ENCODE measurements at regions not wholly inside any gene's neighbourhood (a gene's known extent, or its start where the extent isn't known, plus 50 kb on each side); places are given as distances from the start of the nearest gene placed in this dataset.

DNA sequence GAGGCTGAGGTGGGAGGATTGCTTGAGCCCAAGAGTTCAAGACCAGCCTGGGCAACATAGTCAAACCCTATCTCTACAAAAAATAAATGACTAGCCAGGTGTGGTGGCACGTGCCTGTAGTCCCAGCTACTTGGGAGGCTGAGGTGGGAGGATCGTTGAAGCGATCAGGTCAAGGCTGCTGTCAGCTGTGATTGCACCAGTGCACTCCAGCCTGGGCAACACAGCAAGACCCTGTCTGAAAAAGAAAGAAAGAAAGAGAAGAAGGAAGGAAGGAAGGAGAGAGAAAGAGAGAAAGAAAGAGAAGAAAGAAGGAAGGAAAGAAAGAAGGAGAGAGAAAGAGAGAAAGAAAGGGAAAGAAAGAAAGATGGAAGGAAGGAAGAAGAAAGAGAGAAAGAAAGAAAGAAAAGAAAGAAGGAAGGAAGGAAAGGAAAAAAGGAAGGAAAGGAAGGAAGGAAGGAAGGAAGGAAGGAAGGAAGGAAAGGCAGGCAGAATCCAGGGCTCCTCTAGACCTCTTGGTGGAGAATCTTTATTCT, 71.5 kb upstream of the FBRSL1 start:
- ChIA-PET CTCF (interaction anchor here (0.7 to 1.6 kb wide), 6 partner anchors 99 to 265 kb away, joined by 3 to 5 read pairs (median 4); no protein-coding TSS in a partner anchor), POLR2A (no interaction called here)
- Histone ChIP-seq H3K36me3 (ENCODE audit: control insufficient read depth, insufficient read depth, low read length) (no peaks in the 10 kb centered on the region), H3K27me3 (ENCODE audit: control insufficient read depth, insufficient read depth, low read length) (peaks cover 9% of the 10 kb centered on the region), H3K4me3 (ENCODE audit: low read depth, low read length) (no peak overlapping the region)
- no peak for DNase-seq (ENCODE audit: low read depth)
- TF ChIP-seq, protein P1, sequence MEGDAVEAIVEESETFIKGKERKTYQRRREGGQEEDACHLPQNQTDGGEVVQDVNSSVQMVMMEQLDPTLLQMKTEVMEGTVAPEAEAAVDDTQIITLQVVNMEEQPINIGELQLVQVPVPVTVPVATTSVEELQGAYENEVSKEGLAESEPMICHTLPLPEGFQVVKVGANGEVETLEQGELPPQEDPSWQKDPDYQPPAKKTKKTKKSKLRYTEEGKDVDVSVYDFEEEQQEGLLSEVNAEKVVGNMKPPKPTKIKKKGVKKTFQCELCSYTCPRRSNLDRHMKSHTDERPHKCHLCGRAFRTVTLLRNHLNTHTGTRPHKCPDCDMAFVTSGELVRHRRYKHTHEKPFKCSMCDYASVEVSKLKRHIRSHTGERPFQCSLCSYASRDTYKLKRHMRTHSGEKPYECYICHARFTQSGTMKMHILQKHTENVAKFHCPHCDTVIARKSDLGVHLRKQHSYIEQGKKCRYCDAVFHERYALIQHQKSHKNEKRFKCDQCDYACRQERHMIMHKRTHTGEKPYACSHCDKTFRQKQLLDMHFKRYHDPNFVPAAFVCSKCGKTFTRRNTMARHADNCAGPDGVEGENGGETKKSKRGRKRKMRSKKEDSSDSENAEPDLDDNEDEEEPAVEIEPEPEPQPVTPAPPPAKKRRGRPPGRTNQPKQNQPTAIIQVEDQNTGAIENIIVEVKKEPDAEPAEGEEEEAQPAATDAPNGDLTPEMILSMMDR (IDR thresholded peaks at IDR 0.05; ENCODE audit: insufficient read depth, low read depth, low read length): no peak

DNA sequence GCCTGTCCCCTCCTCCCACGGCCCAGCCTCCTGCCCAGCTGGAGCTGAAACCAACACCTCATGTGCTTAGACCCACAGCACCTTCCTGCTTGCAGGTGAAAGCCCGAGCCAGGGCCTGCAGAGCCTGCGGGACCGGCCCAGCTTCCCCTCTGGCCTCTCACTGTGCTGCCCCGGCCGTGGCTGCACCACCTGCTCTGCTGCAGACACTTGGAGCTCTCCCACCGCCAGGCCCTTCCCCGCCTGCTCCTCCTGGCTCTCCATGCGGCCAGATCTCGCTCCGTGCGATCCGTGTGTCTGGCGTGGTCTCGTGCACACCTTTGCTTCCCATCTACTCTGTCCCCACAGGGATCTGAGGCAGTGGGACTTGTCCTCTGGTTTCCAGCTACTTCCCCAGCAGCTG, 72.2 kb upstream of the FBRSL1 start:
- TF ChIP-seq, protein P1 (IDR thresholded peaks at IDR 0.05; ENCODE audit: insufficient read depth, low read depth, low read length): no peak
- POLR2A ChIA-PET: no interaction called here
- H3K27me3 ChIP-seq (ENCODE audit: control insufficient read depth, insufficient read depth, low read length): peaks cover 9% of the 10 kb centered on the region
- no peak overlapping the region for H3K4me3 ChIP-seq (ENCODE audit: low read depth, low read length)
- DNase-seq (ENCODE audit: low read depth): no peak
- CTCF ChIA-PET: interaction anchor here (0.7 to 4.7 kb wide), 8 partner anchors 12 to 264 kb away, joined by 3 to 73 read pairs (median 4); no protein-coding TSS in a partner anchor
- H3K36me3 ChIP-seq (ENCODE audit: control insufficient read depth, insufficient read depth, low read length): no peaks in the 10 kb centered on the region

DNA sequence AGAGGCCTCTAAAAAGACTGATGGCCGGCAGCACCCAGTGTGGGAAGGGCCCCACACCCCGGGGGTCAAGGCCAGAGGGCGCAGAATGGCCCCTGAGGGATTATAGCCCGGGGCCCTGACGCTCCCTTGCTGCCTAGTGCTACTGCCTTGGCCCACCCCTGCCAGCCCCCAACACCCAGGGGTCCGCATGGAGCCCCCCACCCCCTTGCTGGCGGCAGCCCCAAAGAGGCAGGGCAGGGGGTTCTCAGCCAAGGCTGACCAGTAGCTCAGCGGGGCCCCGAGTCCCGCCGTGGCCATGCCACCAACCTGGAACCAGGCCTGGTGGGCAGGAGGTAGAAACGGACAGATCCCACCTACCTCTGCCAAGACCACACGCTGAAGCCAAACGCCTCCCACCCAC, 73.1 kb upstream of the FBRSL1 start:
- Histone ChIP-seq H3K4me3 (ENCODE audit: low read depth, low read length) (no peak overlapping the region), H3K36me3 (ENCODE audit: control insufficient read depth, insufficient read depth, low read length) (no peaks in the 10 kb centered on the region), H3K27me3 (ENCODE audit: control insufficient read depth, insufficient read depth, low read length) (peaks cover 5% of the 10 kb centered on the region; the same call in 1 of the 2 replicates)
- TF ChIP-seq, protein P1 (IDR thresholded peaks at IDR 0.05; ENCODE audit: insufficient read depth, low read depth, low read length): no peak
- POLR2A ChIA-PET: no interaction called here
- DNase-seq (ENCODE audit: low read depth): no peak
- CTCF ChIA-PET: interaction anchor here (1.3 to 4.7 kb wide), 5 partner anchors 13 to 263 kb away, joined by 3 to 102 read pairs (median 51); partner anchors contain the start of gene P2RX2

DNA sequence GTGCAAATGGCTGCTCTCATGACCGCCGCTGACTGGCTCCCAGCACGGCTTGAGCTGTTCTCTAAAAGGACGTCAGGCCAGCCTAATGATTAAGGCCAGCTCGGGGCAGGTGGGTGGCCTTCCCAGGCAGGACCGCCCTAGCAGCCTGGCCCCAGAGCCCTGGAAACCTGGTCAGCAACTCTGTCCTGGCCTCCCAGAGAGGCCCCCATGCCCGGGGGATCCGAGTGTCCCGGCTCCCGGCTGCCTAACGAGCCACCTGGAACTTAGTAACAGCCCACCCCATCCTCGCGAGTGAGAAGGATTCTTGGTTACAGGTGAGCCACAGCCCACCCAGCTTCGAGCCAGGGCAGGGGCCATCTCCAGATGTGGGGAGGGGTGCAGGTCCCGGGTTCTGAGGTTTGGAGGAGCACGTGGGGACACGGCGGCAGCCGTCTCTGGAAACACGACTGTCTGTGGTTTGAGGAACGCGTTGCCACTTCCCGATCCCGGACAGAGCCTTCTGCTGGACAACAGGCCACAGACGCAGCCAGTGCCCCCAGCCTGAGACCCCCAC, 73.8 kb upstream of the FBRSL1 start:
- ChIA-PET POLR2A (no interaction called here), CTCF (interaction anchor here (1.1 to 4.7 kb wide), 18 partner anchors 11 to 264 kb away, joined by 3 to 102 read pairs (median 16); partner anchors contain the start of genes LRCOL1 and P2RX2)
- TF ChIP-seq, protein P1 (IDR thresholded peaks at IDR 0.05; ENCODE audit: insufficient read depth, low read depth, low read length): no peak
- no peak for DNase-seq (ENCODE audit: low read depth)
- Histone ChIP-seq H3K27me3 (ENCODE audit: control insufficient read depth, insufficient read depth, low read length) (peaks cover 5% of the 10 kb centered on the region; the same call in 1 of the 2 replicates), H3K4me3 (ENCODE audit: low read depth, low read length) (no peak overlapping the region), H3K36me3 (ENCODE audit: control insufficient read depth, insufficient read depth, low read length) (no peaks in the 10 kb centered on the region)

DNA sequence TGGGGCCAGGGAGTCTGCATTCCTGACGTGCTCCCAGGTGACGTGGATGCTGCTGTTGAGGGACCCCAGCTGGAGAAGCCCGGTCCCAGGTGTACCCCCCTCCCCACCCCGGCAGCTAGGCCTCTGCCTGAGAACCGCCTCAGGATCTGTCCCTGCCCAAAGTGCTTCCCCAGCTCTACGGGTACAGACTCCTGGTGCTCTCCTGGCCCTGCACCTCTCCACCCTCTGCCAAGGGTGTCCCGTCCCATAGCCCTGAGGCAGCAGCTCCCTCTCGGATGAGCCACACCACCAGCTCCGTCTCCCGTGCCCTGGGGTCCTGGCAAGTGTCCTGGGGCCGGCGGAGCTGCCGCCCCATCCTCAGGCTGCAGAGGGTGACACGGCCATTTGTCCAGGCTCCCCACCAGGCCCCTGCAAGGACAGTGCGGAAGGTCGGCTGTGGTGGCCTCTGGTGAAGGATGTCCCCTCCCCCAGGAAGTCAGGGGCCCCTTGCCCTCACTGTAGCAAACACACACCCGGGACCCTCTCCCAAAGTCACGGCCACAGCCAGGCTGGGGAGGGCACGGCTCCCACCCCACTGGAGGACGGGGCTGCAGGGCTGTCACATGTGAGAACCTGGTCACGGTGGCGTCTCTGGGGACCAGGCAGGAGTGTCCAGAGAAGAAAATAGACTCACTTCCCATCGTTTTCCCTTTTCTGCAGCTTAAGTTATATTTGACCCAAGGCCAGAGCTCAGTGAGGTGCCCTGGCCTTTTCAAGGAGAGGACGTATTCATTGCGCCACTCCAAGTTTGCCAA, 74.4 kb upstream of the FBRSL1 start:
- ChIA-PET CTCF (interaction anchor here (0.6 to 4.7 kb wide), 38 partner anchors 8 to 276 kb away, joined by 3 to 102 read pairs (median 6); partner anchors contain the start of genes LRCOL1 and P2RX2), POLR2A (no interaction called here)
- no peak for DNase-seq (ENCODE audit: low read depth)
- peaks cover 4% of the 10 kb centered on the region; the same call in 1 of the 2 replicates for H3K27me3 ChIP-seq (ENCODE audit: control insufficient read depth, insufficient read depth, low read length)
- H3K4me3 ChIP-seq (ENCODE audit: low read depth, low read length): no peak overlapping the region
- no peaks in the 10 kb centered on the region for H3K36me3 ChIP-seq (ENCODE audit: control insufficient read depth, insufficient read depth, low read length)
- TF ChIP-seq, protein P1 (IDR thresholded peaks at IDR 0.05; ENCODE audit: insufficient read depth, low read depth, low read length): no peak
